GM12891 (cell line): ENCODE measurements at regions not wholly inside any gene's neighbourhood (a gene's known extent, or its start where the extent isn't known, plus 50 kb on each side); places are given as distances from the start of the nearest gene placed in this dataset.

ENCODE experiments used
- PAX5 ChIP-seq: IDR thresholded peaks from 2 replicates; pipeline ENCODE4 v1.6.1; 2011; ENCODE audit warnings: low read length, moderate library complexity, mild to moderate bottlenecking; ENCODE audit not compliant: insufficient read depth, severe bottlenecking
- POLR2A ChIP-seq: IDR thresholded peaks from 2 replicates; pipeline ENCODE4 v1.6.1; 2011; ENCODE audit warnings: low read depth, low read length, control low read depth
- POLR2AphosphoS5 ChIP-seq: IDR thresholded peaks from 2 replicates; pipeline ENCODE4 v1.6.1; 2011; ENCODE audit warnings: low read depth, low read length, control low read depth
- SPI1 ChIP-seq: IDR thresholded peaks from 2 replicates; pipeline ENCODE4 v1.6.1; 2011; ENCODE audit warnings: low read depth, low read length, control low read depth
- TAF1 ChIP-seq: IDR thresholded peaks from 2 replicates; pipeline ENCODE4 v1.6.1; 2011; ENCODE audit warnings: low read depth, low read length, control low read depth

DNA sequence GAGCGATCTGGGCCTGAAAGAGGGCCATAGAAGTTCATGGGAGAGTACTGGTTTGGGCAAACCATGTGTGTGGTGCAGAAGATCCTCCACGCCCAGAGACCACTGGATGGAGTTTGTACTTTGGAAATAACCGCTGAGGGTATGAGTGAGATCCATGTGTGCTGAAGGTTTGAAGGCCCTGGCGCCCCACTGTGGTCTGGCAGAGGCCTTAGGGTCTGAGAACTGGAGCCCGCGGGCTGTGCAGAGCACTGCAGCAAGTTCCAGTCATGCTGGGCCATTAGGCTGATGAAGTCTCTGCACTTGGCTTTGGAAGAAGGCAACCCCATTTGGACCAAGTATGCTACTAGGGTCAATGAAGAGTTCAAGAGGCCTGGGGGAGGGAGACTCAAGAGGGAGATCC, 186.4 kb downstream of the BUD13 start:
- TF ChIP-seq POLR2AphosphoS5, result no peak
- TF ChIP-seq POLR2A, result no peak
- TF ChIP-seq TAF1, result no peak
- TF ChIP-seq SPI1, result no peak
- no peak for TF ChIP-seq PAX5
